WTC11 (cell line): ENCODE measurements at regions not wholly inside any gene's neighbourhood (a gene's known extent, or its start where the extent isn't known, plus 50 kb on each side); places are given as distances from the start of the nearest gene placed in this dataset.

ENCODE experiments used
- ATAC-seq: fragments of 200-7000 bp; cut with Tn5 transposase; 2 replicates; pipeline ENCODE4 v1.10.0; 2021; ENCODE audit warnings: mild to moderate bottlenecking, moderate library complexity
- CTCF ChIA-PET: fragments of 300-600 bp; sonication (Branson Sonifier 250); formaldehyde crosslinking; loops from one replicate; lab custom pipeline; 2021; ENCODE audit warnings: antibody characterized with exemption; lab: Charles Lee
- POLR2A ChIA-PET: fragments of 350-600 bp; sonication (Branson Sonifier 250); formaldehyde crosslinking; loops from one replicate; lab custom pipeline; 2021; ENCODE audit warnings: antibody characterized with exemption; lab: Charles Lee
- DNase-seq: peaks from one replicate; pipeline ENCODE4 v3.0.0; 2021; ENCODE audit warnings: low spot score
- H3K27ac Mint-ChIP-seq: 2 replicates; pipeline ENCODE4 v1.8.0; 2021; ENCODE audit warnings: mixed read lengths
- H3K27me3 Mint-ChIP-seq: 2 replicates; pipeline ENCODE4 v1.8.0; 2021; ENCODE audit warnings: low read depth, mild to moderate bottlenecking, moderate library complexity, mixed read lengths
- H3K36me3 Mint-ChIP-seq: 2 replicates; pipeline ENCODE4 v1.8.0; 2021; ENCODE audit warnings: mixed read lengths
- H3K4me1 Mint-ChIP-seq: 2 replicates; pipeline ENCODE4 v1.8.0; 2022; ENCODE audit warnings: mixed read lengths
- H3K4me3 Mint-ChIP-seq: 2 replicates; pipeline ENCODE4 v1.8.0; 2021; ENCODE audit warnings: mild to moderate bottlenecking, moderate library complexity, mixed read lengths
- H3K9me3 Mint-ChIP-seq: 2 replicates; pipeline ENCODE4 v1.8.0; 2021; ENCODE audit warnings: mixed read lengths
- ARID4B ChIP-seq: sonication (generic); formaldehyde crosslinking; IDR thresholded peaks from 2 replicates; pipeline ENCODE4 v1.8.0; 2023; ENCODE audit warnings: missing genetic modification reagents, mild to moderate bottlenecking, borderline replicate concordance
- E2F1 ChIP-seq: sonication (generic); formaldehyde crosslinking; IDR thresholded peaks from 2 replicates; pipeline ENCODE4 v1.8.0; 2022; ENCODE audit warnings: mild to moderate bottlenecking, missing genetic modification reagents
- ELF4 ChIP-seq: sonication (generic); formaldehyde crosslinking; IDR thresholded peaks from 2 replicates; pipeline ENCODE4 v1.8.1; 2022; ENCODE audit warnings: low read depth, mild to moderate bottlenecking, moderate library complexity, missing genetic modification reagents
- GTF2I ChIP-seq: fragments of 250-450 bp; sonication (Bioruptor Pico); conservative IDR thresholded peaks from 2 replicates; pipeline ENCODE4 v1.4.0; 2021; ENCODE audit warnings: mild to moderate bottlenecking
- IRF2 ChIP-seq: sonication (generic); formaldehyde crosslinking; IDR thresholded peaks from 2 replicates; pipeline ENCODE4 v1.8.0; 2022; ENCODE audit warnings: low read depth, missing genetic modification reagents, borderline replicate concordance
- MAX ChIP-seq: sonication (generic); formaldehyde crosslinking; IDR thresholded peaks from 2 replicates; pipeline ENCODE4 v1.8.0; 2022; ENCODE audit warnings: mild to moderate bottlenecking, missing genetic modification reagents
- MLX ChIP-seq: sonication (generic); formaldehyde crosslinking; IDR thresholded peaks from 2 replicates; pipeline ENCODE4 v1.8.1; 2023; ENCODE audit warnings: mild to moderate bottlenecking, missing genetic modification reagents, moderate library complexity
- NFYB ChIP-seq: sonication (generic); formaldehyde crosslinking; conservative IDR thresholded peaks from 2 replicates; pipeline ENCODE4 v1.8.0; 2022; ENCODE audit warnings: low read depth, missing genetic modification reagents
- NR1H2 ChIP-seq: sonication (generic); formaldehyde crosslinking; IDR thresholded peaks from 2 replicates; pipeline ENCODE4 v1.9.0; 2021; ENCODE audit warnings: mild to moderate bottlenecking, moderate library complexity, missing genetic modification reagents
- PREB ChIP-seq: sonication (generic); formaldehyde crosslinking; IDR thresholded peaks from 2 replicates; pipeline ENCODE4 v1.8.1; 2022; ENCODE audit warnings: mild to moderate bottlenecking, missing genetic modification reagents, moderate library complexity, borderline replicate concordance
- RORB ChIP-seq: fragments of 250-450 bp; sonication (Bioruptor Pico); IDR thresholded peaks from 2 replicates; pipeline ENCODE4 v1.9.0; 2021; ENCODE audit warnings: mild to moderate bottlenecking
- SMAD4 ChIP-seq: sonication (generic); formaldehyde crosslinking; IDR thresholded peaks from 2 replicates; pipeline ENCODE4 v1.8.0; 2022; ENCODE audit warnings: mild to moderate bottlenecking, missing genetic modification reagents
- TEAD1 ChIP-seq: sonication (generic); formaldehyde crosslinking; IDR thresholded peaks from 2 replicates; pipeline ENCODE4 v1.8.0; 2022; ENCODE audit warnings: mild to moderate bottlenecking, missing genetic modification reagents
- ZBTB21 ChIP-seq: sonication (generic); formaldehyde crosslinking; IDR thresholded peaks from 2 replicates; pipeline ENCODE4 v1.8.1; 2023; ENCODE audit warnings: mild to moderate bottlenecking, missing genetic modification reagents, borderline replicate concordance
- ZNF232 ChIP-seq: sonication (generic); formaldehyde crosslinking; IDR thresholded peaks from 2 replicates; pipeline ENCODE4 v1.8.0; 2022; ENCODE audit warnings: mild to moderate bottlenecking, missing genetic modification reagents
- ZNF396 ChIP-seq: fragments of 250-450 bp; sonication (Bioruptor Pico); IDR thresholded peaks from 2 replicates; pipeline ENCODE4 v1.8.0; 2021; ENCODE audit warnings: mild to moderate bottlenecking, moderate library complexity, borderline replicate concordance
- ZNF423 ChIP-seq: fragments of 250-450 bp; sonication (Bioruptor Pico); IDR thresholded peaks from 2 replicates; pipeline ENCODE4 v2.1.2; 2022; ENCODE audit warnings: mild to moderate bottlenecking, moderate library complexity
- ZSCAN18 ChIP-seq: fragments of 250-450 bp; sonication (Bioruptor Pico); IDR thresholded peaks from 2 replicates; pipeline ENCODE4 v2.1.2; 2022; ENCODE audit warnings: mild to moderate bottlenecking, moderate library complexity

GRCh38 chr7:119408596-119408995 lies 864.4 kb upstream of the KCND2 start:
- CTCF ChIA-PET, result no interaction called here
- no peak for DNase-seq
- Mint-ChIP-seq H3K27ac (no peak overlapping the region), H3K9me3 (peaks cover 15% of the 10 kb centered on the region), H3K36me3 (peaks cover 8% of the 10 kb centered on the region; the same call in 1 of the 2 replicates), H3K27me3 (no peaks in the 10 kb centered on the region)
- peak; percentile 69 for ATAC-seq
- TF ChIP-seq NR1H2 (CRISPR knock-in tag), result no peak
- TF ChIP-seq ZNF396 (CRISPR knock-in tag), result no peak
- no peak for TF ChIP-seq PREB (CRISPR knock-in tag)
- no peak for TF ChIP-seq SMAD4
- no peak for TF ChIP-seq E2F1
- TF ChIP-seq ZSCAN18 (CRISPR knock-in tag), result no peak
- TF ChIP-seq GTF2I (CRISPR knock-in tag), result no peak
- no peak for TF ChIP-seq ARID4B (CRISPR knock-in tag)
- no peak for TF ChIP-seq RORB (CRISPR knock-in tag)
- no peak for TF ChIP-seq MAX (CRISPR knock-in tag)
- no peak for TF ChIP-seq TEAD1 (CRISPR knock-in tag)
- TF ChIP-seq ZNF232 (CRISPR knock-in tag), result no peak
- no peak for TF ChIP-seq IRF2 (CRISPR knock-in tag)
- TF ChIP-seq NFYB (CRISPR knock-in tag), result no peak
- no peak for TF ChIP-seq ZBTB21 (CRISPR knock-in tag)
- TF ChIP-seq ELF4 (CRISPR knock-in tag), result no peak
- TF ChIP-seq MLX, result no peak
- TF ChIP-seq ZNF423 (CRISPR knock-in tag), result no peak
- TF ChIP-seq, all 79 proteins: peak for 0
- POLR2A ChIA-PET, result interaction anchor here (0.6 kb wide), 1 partner anchor 1128 kb away, joined by 3 read pairs; no protein-coding TSS in a partner anchor
- H3K4me1 Mint-ChIP-seq, result peaks cover 10% of the 10 kb centered on the region
- no peak overlapping the region for H3K4me3 Mint-ChIP-seq
